Embryonic facial prominence (tissue), 1 donor: ENCODE measurements at regions not wholly inside any gene's neighbourhood (a gene's known extent, or its start where the extent isn't known, plus 50 kb on each side); places are given as distances from the start of the nearest gene placed in this dataset.
"Not testable (repeated sequence)": the region's sequence is repeated elsewhere in the genome, so short reads cannot be mapped to it uniquely, and the experiment has no call there.

Experiments
- DNase-seq: peaks from one replicate; pipeline ENCODE4 v3.0.0-alpha.2; 2016; ENCODE audit errors: extremely low spot score

DNA sequence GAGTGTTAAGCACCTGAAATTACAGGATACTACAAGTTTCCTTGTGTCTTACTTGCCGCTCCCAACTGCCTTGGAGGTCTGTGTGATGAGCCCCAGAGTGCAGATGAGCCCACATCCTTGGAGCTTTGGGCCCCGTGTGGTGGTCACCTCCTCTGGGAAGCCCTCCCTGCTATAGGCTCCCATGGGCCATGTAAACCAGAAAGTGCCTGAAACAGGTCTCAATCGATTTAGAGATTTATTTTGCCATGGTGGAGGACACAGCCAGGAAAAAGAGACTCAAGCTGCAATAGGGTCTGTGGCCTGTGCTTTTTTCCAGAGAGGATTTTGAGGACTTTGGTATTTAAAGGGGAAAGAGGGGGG is 89.4 kb upstream of the KCTD7 start:
- DNase-seq, result no peak

- no peak for DNase-seq
Measured at GRCh38 chr7:66539902-66540375, 88.7 kb upstream of the KCTD7 start.

GRCh38 chr7:66542049-66542448 is 86.6 kb upstream of the KCTD7 start:
- no peak for DNase-seq

DNA sequence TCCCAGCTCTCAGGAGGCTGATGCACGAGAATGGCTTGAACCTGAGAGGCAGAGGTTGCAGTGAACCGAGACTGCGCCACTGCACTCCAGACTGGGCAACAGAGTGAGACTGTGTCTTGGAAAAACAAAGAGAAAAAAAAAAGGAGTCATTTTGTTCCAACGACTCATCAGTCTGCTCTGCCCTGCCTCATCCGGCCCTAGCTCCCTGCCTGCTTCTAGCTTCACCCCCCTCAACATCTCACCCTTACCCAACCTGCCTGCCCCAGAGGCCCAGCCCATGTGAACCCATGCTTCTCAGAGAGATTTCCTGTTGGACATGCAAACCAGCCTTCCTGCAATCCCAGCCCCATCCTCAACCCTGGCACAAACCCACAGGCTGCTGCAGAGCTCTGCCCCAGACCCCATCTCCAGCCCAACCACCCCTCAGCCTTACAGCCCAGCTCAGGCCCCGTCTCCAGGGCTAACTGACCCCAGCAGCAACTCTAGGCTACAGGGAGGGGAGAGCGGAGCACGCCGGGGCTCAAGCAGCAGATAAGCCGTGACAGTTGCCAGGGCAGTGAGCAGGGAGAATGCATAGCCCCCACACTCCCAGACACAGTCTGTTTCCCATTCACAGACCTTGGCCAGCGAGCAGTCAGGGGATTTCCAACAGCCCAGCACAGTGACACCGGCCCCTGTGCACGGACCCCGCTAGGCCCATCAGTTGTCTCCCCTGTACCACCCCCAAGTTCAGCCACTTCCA is 86.0 kb upstream of the KCTD7 start:
- no peak for DNase-seq

GRCh38 chr7:66549466-66549865 is 79.2 kb upstream of the KCTD7 start:
- no peak for DNase-seq

- DNase-seq, result no peak
Measured at GRCh38 chr7:66553001-66553400, 75.7 kb upstream of the KCTD7 start.

- not testable (repeated sequence) for DNase-seq
Measured at GRCh38 chr7:66553675-66554074, 75.0 kb upstream of the KCTD7 start.

GRCh38 chr7:66554291-66554690 is 74.4 kb upstream of the KCTD7 start:
- not testable (repeated sequence) for DNase-seq

GRCh38 chr7:66554842-66555430 is 73.7 kb upstream of the KCTD7 start:
- not testable (repeated sequence) for DNase-seq

- DNase-seq, result no peak
Measured at GRCh38 chr7:66556177-66556548, 72.5 kb upstream of the KCTD7 start.

DNA sequence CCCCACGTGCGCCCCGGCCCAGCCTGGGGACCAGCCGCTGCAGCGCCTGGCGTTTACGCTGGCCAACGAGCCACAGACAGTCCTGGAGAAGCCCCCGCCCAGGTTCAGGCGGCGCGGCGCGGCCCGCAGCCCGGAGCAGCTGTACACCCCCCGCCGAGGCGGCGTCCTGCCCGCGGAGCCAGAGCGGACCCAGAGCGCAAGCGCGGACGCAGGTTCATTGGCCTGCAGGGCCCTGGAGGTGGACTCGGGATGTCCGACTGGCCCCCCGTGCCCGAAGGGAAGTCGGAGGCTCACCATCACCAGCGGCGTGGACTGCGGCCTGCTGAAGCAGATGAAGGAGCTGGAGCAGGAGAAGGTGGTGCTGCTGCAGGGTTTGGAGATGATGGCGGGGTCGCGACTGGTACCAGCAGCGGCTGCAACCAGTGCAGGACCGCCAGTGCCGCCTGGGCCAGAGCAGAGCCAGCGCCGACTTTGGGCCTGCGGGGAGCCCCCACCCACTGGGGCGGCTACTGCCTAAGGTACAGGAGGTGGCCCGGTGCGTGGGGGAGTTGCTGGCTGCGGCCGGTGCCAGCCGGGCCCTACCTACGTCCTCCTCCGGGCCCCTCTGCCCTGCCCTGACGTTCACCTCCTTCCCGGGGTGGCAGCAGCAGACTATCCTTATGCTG is 72.0 kb upstream of the KCTD7 start:
- no peak for DNase-seq

DNA sequence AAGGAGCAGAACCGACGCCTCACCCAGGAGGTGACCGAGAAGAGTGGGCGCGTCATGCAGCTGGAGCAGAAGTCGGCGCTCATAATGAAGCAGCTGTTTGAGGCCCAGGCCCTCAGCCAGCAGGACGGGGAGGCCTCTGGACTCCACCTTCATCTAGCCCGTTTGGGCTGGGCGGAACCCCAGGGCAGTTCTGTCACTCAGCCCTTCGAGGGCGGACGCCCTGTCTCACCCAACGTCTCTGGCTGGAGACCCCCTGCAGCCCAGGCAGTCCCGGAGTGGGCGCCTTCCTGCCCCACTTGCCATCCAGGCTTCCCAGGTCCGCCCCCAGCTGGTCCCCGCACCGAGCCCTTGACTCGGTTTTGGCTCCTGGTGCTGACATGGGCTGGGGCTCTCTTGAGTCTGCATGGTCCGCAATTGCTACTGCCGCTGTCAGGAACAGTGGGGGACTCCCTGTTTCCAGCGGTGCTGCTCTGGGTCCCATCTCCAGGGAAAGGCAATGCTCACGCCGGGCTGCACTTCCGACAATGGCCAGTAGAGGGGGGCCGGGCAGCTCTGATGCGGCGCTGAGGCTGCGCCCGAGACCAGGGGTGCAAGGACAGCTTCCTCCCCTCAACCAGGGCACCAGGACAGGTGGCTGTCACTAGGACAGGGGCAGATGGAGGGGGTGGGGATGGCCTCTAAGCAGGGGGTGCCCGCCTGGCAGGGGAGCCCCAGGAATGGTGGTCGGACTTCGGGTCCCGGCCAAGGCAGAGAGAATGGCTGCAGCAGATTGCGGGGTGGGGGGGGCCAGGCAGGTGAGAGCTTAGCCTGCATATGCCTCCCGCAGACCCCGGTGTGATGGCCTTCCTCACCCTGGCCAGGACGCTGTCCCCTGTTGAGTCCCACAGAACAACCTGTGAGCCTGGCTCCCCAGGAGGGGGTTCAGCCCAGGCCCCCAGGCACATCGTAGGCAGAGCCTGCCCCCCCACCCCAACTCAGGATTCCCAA is 71.2 kb upstream of the KCTD7 start:
- DNase-seq, result no peak

- DNase-seq, result no peak
Measured at GRCh38 chr7:66558201-66558641, 70.5 kb upstream of the KCTD7 start.

- no peak for DNase-seq
Measured at GRCh38 chr7:66558660-66559465, 69.8 kb upstream of the KCTD7 start.

GRCh38 chr7:66564045-66564444 is 64.6 kb upstream of the KCTD7 start:
- DNase-seq, result no peak

- DNase-seq, result not testable (repeated sequence)
Measured at GRCh38 chr7:66570179-66570578, 58.5 kb upstream of the KCTD7 start.

GRCh38 chr7:66571568-66571967 is 57.1 kb upstream of the KCTD7 start:
- DNase-seq, result no peak

- DNase-seq, result not testable (repeated sequence)
Measured at GRCh38 chr7:66573782-66574495, 54.7 kb upstream of the KCTD7 start.

DNA sequence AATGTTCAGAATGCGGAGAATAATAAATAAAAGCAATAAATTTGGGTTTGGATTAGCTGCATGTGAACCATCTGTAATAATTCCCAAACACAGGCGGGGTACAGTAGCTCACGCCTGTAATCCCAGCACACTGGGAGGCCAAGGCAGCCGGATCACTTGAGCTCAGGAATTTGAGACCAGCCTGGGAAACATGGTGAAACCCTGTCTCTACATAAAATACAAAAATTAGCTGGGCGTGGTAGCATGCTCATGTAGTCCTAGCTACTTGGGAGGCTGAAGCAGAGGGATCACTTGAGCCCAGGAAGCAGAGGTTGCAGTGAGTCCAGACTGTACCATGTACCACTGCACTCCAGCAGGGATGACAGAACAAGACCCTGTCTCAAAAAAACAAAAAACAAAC is 53.9 kb upstream of the KCTD7 start:
- not testable (repeated sequence) for DNase-seq

GRCh38 chr7:66575398-66575797 is 53.3 kb upstream of the KCTD7 start:
- no peak for DNase-seq
